B cell (primary cell): ENCODE measurements at regions not wholly inside any gene's neighbourhood (a gene's known extent, or its start where the extent isn't known, plus 50 kb on each side); places are given as distances from the start of the nearest gene placed in this dataset.

Experiments used
- CTCF ChIP-seq: fragments of 200-600 bp; IDR thresholded peaks from one replicate; pipeline ENCODE4 v1.8.0; 2022; ENCODE audit warnings: antibody characterized with exemption, mild to moderate bottlenecking
- EZH2 ChIP-seq: IDR thresholded peaks from 2 replicates; pipeline ENCODE4 v1.6.1; 2012; ENCODE audit warnings: borderline replicate concordance, low read depth, mild to moderate bottlenecking, moderate library complexity, low read length; ENCODE audit not compliant: insufficient read depth, poor library complexity, severe bottlenecking

GRCh38 chr15:88307344-88307743, 50.8 kb upstream of the NTRK3 start:
- no peak for TF ChIP-seq EZH2
- no peak for TF ChIP-seq CTCF
